Kasumi-1 (cell line): ENCODE measurements at regions not wholly inside any gene's neighbourhood (a gene's known extent, or its start where the extent isn't known, plus 50 kb on each side); places are given as distances from the start of the nearest gene placed in this dataset.
A peak's percentile ranks its signal among the peaks of the same experiment; 100 is the strongest.
"Not testable (repeated sequence)": the region's sequence is repeated elsewhere in the genome, so short reads cannot be mapped to it uniquely, and the experiment has no call there.

ENCODE experiments used
- DNase-seq, 2 experiments: peaks; one replicate each; lab custom pipeline; 2025; lab: John Stamatoyannopoulos, UW

DNA sequence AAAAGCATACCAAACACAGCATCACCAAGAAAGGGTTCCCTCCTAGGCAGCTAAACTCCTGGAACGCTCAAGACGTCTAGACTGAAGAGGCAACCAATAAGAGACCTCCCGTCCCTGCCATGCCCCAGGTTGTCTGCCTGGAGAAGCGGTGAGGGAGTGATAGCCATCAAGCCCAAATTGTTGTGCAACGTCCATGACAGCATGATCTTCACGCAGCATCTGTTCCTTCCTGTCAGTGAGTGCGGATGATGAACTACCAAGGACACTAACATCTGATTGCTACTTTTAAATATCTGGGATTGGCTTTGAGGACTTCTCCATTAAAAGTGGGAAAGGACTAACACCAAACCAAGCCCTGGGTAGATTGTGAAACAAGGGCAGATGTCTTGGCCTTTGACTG lies 149.7 kb downstream of the TXNL1 start:
- no peak for DNase-seq

DNA sequence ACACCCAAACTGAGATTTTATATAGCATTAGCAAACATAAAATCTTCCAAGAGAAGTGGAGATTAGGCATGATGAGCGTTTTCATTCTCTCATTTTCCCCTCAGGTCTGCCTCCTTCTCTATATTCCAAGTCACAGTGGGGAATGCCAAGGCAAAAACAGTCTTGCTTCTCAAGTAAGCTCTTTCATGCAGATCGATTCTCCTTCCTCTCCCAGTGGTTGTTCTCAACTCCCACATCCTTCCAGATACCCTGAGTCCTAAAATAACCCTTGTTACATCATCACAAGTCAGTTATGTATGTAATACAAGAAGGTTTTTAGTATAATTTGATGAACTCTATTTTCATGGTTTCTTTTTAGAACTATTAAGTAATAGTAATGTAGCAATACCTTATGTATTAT lies 150.6 kb downstream of the TXNL1 start:
- peak; percentile 15 to 31 for DNase-seq

DNA sequence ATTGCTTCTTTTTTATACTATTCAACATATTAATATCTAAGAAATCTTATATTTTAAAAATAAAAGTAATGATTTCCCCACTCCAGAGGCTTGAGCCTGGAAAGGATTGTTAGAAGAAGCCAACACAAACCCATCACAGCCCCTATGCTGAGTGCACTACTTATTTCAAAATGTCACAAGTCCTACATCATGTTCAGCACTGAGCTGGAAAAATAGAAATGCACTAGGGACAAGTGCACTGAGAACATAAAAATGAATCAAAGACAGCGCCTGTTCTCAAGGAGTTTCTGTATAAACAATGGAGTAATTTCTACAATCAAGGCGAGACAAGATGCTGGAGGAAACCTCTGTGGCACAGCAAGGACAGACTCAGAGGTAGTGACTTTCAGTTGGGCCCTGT lies 155.0 kb downstream of the TXNL1 start:
- no peak for DNase-seq

DNA sequence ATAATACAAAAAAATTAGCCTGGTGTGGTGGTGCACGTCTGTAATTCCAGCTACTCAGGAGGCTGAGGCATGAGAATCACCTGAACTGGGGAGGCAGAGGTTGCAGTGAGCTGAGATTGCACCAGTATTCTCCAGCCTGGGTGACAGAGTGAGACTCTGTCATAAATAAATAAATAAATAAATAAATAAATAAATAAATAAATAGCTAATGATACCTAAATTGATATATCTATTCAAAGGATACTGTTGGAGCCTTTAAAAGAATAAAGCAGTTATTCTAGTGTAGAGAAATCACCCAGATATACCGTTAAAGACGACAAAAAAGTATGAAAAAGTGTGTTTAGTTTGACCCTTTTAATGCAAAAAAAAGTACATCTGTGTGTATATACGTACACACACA lies 155.6 kb downstream of the TXNL1 start:
- not testable (repeated sequence) for DNase-seq

DNA sequence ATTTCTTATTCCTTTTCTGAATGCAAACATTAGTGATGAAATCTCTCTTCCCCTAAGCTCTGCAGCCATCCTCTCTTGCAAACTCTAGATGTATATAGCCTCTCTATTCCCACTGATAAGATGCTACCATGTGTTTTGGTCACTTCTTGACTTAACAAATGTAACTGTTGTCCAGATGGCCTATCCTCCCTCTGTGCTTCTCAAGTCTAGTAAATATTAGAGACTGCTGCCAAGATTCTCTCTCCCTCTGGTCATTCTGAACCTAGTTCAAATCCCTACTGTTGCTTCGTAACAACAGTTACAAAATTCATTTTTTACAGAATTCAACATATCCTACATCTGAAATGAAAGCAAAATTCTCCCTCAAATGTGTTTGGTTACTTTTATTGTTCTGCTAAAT lies 156.6 kb downstream of the TXNL1 start:
- no peak for DNase-seq

DNA sequence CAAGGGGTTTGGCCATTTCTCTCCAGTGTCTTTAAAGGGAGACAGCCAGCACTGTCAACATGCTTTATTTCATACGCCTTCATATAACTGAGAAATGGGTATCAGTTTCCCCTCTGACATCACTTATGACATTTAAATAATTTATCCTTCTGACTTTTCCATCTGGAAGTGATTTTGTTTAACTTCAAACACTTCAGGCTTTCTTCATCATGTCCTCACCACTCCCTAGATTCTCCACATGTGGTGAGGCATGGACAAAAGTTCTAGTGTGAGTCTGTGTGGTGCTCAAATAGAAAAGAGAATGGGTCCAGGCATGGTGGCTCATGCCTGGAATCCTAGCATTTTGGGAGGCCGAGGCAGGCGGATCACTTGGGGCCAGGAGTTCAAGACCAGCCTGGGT lies 158.6 kb downstream of the TXNL1 start:
- no peak for DNase-seq

DNA sequence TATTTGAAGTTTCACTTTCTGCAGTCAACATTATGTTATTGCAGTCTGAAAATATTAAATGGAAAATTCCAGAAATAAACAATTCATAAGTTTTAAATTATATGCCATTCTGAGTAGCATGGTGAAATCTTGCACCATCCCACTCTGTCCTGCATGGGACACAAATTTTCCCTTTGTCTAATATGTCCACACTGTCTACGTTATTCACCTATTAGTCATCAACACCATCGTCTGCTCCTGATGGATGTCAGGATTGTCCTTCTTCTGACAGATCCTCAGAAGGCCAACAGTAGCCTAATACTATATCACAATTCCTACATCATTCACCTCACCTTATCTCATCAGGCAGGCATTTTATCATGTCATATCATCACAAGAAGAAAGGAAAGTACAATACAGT lies 163.1 kb downstream of the TXNL1 start:
- no peak for DNase-seq

DNA sequence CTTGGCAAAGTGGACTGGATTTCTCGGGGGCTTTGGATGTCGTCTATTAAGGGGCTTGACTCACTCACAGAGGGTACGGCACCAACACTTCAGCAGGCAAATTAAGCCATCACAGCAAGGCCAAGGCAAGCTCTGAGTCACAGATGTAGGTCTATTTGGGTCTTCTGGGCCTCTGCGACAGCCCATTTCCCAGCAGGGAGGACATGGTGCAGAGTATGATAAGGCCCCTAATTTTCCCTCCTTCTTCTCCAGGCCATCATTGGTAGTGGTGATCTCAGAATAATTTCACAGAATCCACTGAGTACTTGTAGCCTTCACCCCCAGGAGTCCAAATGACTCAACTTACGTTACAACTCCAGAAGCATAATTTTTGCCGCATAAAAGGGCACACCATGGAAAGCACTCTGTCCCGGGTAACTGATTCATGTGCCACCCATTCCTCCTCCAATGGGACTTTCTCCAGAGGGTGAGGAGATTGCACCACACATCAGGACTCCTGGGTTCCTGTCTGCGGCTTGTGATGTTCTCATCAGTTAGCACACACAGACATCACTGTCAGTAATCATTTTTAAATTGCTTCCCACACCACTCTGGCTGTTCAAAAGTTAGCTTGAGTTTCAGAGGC lies 164.9 kb downstream of the TXNL1 start:
- no peak for DNase-seq

DNA sequence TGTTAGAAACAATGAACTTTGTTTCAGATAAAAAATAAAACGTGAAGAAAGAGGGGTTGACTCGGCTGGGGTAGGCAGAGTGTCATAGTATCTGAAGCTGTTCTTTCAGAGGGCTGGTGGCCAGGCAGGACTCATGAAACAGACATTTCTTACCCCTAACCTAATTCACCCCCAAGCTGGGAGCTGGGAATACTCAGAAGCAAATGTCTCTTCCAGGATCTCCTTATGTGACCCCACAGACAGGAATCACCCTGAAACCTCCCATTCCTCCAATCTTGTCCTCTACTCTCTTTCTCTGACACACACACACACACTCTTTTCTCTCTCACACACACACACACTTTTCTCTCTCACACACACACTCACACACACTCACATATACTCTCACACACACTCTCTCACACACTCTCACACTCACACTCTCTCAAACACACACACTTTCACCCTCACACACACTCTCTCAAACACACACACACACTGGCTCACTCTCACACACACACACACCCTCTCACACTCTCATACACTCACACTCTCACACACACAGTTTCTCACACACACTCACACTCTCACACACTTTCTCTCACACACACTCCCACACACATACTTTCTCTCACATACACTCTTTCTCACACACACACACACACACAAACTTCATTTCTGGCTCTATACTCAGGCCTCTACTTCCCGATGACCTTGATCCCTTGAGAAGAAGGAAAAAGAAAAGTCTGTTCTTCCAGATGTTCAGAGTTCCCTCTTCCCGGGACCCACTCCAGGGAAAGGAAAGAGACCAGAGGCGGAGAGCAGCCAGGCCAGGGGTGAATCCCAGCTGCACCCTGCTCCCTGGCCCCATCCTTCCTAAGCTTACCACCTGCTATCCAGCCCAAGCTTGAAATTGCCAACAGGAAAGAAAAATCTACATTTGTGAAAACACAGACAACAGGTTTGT lies 167.7 kb downstream of the TXNL1 start:
- no peak for DNase-seq

DNA sequence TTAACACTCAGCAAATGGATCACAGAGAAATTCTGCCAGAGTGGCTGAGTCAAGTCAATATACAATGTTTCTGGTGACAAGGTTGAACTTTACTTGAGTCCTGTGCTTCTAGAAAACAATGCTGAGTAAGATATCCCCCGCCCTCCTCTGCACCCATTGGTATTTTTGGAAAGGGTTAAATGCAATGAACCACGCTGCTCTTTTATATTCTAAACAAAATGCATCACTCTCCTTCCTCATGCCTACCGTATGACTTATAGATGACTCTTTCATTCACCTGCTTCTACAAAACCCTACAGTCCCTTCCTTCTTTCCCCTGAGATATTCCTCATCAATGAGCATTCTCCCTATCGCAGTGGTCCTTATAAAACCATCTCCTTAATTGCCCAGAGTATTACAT lies 168.8 kb downstream of the TXNL1 start:
- DNase-seq = no peak

DNA sequence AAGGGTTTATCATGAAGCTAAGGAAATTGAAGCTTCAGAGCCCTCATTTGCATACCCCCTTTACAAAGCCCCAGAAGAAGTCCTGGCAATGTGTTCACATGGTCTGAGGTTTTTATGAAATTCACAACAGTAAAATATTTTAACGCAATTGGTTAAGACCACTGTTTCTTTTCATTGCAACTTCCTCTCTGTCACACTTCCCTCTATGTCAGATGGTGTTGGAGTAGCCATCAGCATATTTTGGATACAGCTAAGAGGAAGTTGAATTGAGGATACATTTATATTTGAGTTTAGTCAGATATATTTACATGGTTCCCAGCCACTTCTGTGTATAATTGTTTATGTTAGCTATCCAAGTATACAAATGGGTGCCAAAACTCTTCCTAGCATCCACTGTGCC lies 170.0 kb downstream of the TXNL1 start:
- peak; percentile 92 to 95 for DNase-seq

DNA sequence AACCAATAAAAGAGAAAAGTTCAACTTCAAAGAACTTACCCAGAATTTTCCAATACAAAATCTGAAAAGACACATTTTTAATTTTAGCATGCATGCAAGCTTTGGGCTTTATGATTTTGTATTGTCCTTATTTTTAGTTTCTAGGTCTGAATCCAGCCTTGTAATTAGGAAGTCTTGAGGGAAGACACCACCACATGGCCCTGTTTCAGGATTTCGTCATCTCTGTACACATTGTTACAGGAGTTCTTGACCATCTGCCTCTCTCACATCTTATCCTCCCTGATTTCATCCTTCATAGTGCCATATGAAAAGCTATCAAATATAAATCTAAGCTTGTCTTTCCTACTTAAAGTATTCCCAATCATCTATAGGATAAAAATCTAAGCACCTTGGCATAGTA lies 176.1 kb downstream of the TXNL1 start:
- DNase-seq = no peak

DNA sequence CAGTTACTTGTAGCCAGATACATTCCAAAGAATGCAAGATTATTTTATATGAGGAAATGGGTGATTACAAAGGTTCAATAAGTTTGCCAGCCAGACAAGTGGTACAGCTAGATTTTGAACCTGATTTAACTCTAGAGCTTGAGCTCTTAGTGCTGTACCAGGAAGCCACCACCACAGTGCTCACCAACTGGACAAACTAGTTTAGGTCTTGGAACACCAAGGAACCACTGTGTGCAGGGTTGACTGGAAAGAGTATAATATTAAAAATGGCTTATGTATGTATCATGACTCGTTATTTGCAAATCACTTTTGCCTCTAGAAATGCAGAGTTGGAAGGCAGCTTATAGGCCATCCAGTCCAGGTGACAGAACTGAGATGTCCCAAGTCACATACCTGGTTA lies 177.2 kb downstream of the TXNL1 start:
- no peak for DNase-seq

DNA sequence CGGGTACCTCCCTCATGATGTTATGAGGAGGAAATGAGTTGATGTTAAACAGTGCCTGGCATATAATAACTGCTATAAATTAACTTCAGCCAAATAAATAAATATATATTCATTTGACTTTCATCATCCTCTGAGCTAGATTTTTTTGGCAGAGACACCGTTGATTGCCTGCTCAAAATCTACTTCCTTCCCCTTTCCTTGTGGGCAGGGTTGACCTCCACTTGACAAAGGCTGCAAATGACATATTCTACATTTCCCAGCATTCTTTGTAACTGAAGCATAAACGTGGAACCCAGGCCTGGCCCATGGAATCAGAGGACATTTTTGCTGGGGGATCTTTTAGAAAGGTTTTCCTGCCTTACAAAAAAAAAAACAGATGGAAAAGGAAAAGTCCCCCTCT lies 177.8 kb downstream of the TXNL1 start:
- DNase-seq = peak; percentile 65 to 69

DNA sequence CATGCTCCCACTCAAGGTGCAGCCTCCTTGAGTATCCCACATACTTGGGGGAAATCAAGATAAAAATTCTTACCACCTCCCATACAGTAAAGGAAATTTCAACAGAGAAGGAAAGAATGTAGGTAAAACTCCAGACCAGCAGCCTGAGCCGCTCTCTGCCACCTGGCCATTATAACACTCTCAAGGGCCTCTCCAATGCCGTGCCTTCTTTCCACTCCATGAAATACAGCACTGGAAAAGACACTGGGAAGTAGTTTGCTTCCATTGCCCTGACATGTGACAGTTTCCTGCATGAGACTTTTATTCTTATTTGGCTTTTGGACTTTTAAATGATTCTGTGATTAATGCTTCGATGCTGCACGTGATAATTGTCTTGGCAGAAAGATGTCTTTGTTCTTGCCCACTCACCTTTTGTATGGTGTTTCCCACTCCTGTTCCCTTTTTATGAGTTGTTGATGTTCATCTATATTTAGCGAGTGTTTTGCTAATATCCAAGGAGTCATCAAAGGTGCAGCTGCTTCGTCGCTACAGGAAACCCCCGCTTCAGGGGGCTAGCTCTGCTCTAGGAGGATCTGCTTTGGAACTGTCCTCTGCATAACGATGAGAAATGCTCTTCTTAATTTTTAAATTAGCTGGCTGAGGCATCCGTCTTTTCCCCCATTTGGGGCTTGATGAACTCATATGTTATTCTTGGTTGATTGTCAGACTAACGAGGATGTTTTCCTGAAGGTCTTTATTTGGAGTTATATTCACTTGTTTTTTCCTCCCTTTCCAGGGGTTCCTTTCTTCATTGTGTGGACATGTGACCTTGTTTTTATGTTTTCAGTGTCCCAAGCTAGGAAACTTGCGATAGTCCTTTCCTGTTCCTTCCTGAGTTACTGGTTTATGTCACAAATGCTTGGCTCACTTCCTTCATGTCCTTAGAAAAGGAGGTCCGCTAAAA lies 179.4 kb downstream of the TXNL1 start:
- no peak for DNase-seq

DNA sequence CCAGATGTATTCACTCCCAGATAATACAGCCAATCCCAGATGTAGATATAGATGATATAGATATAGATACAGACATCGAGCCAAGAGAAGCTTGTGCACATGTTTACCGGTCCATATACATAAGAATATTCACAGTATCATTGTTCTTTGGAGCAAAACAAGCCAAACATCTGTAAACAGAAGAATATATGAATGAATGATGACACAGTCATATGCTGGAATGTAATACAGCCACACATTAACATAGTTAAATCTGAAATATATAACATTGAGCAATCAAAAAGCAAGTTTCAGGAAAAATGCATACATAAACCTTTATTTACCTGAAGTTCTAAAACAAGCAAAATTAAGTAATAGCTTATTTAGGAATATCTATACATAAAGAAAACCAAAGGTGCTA lies 182.5 kb downstream of the TXNL1 start:
- no peak for DNase-seq

DNA sequence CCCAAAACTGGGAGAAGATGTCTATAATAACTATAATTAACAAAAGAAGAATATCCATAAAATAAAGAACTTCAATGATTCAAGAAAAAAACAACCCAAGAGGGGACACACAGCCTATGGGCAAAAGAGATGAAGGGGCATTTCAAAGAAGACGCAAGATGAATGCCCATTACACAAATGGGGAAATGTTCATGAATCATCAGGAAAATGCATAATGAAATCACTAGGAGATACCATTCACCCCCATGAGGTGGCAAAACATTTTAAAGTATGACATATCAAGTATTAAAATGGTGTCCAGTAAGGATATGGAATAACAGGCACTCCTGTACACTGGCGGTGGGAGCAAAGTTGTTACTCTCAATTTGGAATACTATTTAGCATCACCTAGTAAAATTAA lies 183.3 kb downstream of the TXNL1 start:
- no peak for DNase-seq

DNA sequence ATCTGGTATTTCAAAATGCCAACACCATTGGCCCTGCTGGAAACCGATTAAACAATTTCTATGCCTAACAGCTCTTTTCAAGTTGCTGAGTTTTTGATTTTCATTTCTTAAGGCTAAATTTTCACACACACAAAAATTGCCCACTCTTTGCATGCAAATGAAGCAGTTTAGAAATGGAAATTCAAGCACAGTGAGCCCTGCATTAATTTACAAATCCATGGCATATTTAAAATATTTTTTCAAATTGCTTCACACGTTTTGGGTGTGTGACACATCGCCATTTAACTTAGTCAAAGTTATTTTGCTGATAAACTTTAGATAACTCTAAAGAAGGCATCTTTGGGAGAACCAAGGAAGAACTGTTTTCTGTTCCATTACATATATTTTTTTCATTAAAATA lies 184.8 kb downstream of the TXNL1 start:
- DNase-seq = no peak

DNA sequence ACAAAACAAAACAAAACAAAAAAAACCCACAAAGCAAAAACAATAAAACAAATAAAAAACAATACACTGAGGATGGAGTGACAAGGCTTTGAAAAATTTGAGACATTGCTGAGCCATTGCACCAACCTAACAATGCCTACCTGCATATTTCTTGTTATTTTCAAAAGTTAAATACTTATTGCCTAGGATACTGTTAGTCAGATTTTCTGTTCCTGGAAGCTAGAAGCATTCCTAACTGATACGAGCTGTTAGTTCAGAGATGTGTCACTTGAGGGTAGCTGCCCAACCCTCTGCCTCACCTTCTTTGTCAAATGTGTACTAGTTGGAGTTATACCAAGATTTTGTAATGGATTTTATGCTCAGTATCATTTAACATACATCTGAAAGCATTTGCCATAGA lies 187.2 kb downstream of the TXNL1 start:
- no peak for DNase-seq

DNA sequence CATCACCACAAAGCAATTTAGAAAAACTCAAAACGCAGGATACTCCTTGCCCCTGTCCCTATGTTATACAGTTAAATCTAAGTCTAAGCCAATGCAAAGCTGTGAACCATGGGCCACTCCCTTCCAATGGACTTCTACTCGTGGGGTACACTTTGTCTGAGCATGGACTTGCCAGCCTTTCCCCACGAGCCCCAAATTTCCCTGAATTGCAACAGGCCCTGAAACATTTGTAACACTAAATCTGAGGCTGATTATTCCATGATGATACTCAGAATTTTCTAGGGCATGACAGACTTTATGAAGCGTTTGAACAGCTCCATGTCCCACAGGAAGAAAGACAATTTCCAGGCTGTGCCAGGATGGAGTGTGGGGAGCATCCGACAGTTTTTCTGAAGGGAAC lies 189.6 kb downstream of the TXNL1 start:
- DNase-seq = no peak

DNA sequence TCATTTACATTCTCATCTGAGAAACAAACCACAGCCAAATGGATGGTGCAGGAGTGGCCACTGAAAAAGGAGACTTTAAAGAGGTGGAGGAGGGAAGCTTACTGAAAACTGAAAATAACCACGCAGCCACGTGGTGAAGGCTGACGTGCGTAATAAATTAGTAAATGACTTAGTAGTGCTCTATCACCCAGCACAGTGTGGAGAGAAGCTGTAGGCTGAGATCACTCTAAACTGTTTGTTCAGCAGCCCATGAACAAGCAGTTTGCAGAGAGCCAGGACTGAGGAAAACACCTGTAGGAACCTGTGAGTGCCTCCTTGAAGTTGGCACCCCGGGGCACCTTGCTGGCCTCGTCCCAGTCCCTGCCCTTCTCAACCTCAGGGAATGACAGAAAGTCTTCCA lies 193.0 kb downstream of the TXNL1 start:
- DNase-seq = no peak

DNA sequence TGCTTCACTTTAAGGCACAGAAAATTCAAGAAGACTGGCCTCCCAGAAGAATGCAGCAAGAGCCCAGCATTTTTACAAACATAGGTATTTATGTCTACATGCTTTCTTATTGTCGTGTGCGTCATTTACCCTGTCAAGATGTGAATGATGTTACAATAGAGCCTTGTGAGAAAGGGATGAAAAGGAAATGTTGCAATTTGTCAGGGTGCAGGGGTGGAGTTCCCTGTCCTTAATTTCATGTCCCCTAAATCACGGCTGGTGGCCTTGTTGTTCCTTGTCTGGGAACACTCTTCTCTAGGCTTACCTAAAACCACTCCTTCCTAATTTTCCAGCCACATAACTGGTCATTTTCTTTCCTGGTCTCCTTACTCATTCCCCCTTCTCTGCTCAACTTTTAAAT lies 194.2 kb downstream of the TXNL1 start:
- no peak for DNase-seq
